SK-N-SH (cell line): ENCODE measurements at regions not wholly inside any gene's neighbourhood (a gene's known extent, or its start where the extent isn't known, plus 50 kb on each side); places are given as distances from the start of the nearest gene placed in this dataset.

Source experiments
- CTCF ChIA-PET: fragments of 300-600, 350-600 bp; formaldehyde crosslinking; extraction: SDS; loops from one replicate; lab custom pipeline; 2021; lab: Yijun Ruan, JAX
- POLR2A ChIA-PET: fragments of 350-600 bp; sonication (Branson Sonifier 250); formaldehyde crosslinking; extraction: SDS; loops from one replicate; lab custom pipeline; 2020; ENCODE audit warnings: antibody characterized with exemption, inconsistent platforms; lab: Yijun Ruan, JAX
- DNase-seq: peaks from one replicate; pipeline ENCODE4 v3.0.0; 2012
- H2AFZ ChIP-seq: fragments of 200-600 bp; sonication (generic); 2 replicates; pipeline ENCODE4 v1.8.1; 2016; ENCODE audit warnings: antibody characterized with exemption, mild to moderate bottlenecking, low read depth
- H3F3A ChIP-seq: fragments of 200-600 bp; sonication (generic); replicated peaks from 2 replicates; pipeline ENCODE3; 2016; ENCODE audit warnings: antibody characterized with exemption, mild to moderate bottlenecking; ENCODE audit not compliant: insufficient read depth
- H3K27ac ChIP-seq, 2 experiments: fragments of 200-500 bp in 1 of 2; fragments of 200-600 bp in 1 of 2; sonication (Bioruptor generic) in 1 of 2; sonication (generic), shearing (Covaris generic) in 1 of 2; 2 replicates each; pipeline versions ENCODE4 v1.5.1 to v1.6.1; 2014 to 2016; ENCODE audit warnings: low read depth in 2 of 2, inconsistent platforms in 1 of 2, low read length in 1 of 2, mild to moderate bottlenecking in 1 of 2, mixed read lengths in 1 of 2
- H3K27me3 ChIP-seq: fragments of 200-600 bp; sonication (generic), shearing (Covaris generic); 2 replicates; pipeline ENCODE4 v1.6.1; 2016; ENCODE audit warnings: mixed run types; ENCODE audit not compliant: insufficient read depth
- H3K36me3 ChIP-seq, 2 experiments: fragments of 200-500 bp in 1 of 2; fragments of 200-600 bp in 1 of 2; sonication (Bioruptor generic) in 1 of 2; sonication (generic) in 1 of 2; replicated peaks in 1 of 2; 2 replicates each; pipeline versions ENCODE3 to v1.5.1; 2014 to 2016; ENCODE audit warnings: low read length in 1 of 2, mild to moderate bottlenecking in 1 of 2; ENCODE audit not compliant: insufficient read depth in 2 of 2, control insufficient read depth in 1 of 2
- H3K4me1 ChIP-seq, 2 experiments: fragments of 200-500 bp in 1 of 2; fragments of 200-600 bp in 1 of 2; sonication (Bioruptor generic) in 1 of 2; sonication (generic), shearing (Covaris generic) in 1 of 2; 2 replicates each; pipeline versions ENCODE4 v1.5.1 to v1.6.1; 2014 to 2016; ENCODE audit warnings: low read depth in 1 of 2, low read length in 1 of 2, mixed run types in 1 of 2; ENCODE audit not compliant: insufficient read depth in 2 of 2, control insufficient read depth in 1 of 2
- H3K4me2 ChIP-seq: fragments of 200-600 bp; sonication (generic), shearing (Covaris generic); 2 replicates; pipeline ENCODE4 v1.6.1; 2017; ENCODE audit warnings: mixed run types
- H3K4me3 ChIP-seq, 2 experiments: fragments of 200-500 bp in 1 of 2; fragments of 200-600 bp in 1 of 2; sonication (Bioruptor generic) in 1 of 2; sonication (generic), shearing (Covaris generic) in 1 of 2; 2 replicates each; pipeline versions ENCODE4 v1.5.1 to v1.8.1; 2014 to 2016; ENCODE audit warnings: low read depth in 2 of 2, inconsistent platforms in 1 of 2, low read length in 1 of 2, mild to moderate bottlenecking in 1 of 2, mixed read lengths in 1 of 2, moderate library complexity in 1 of 2
- H3K79me2 ChIP-seq: fragments of 200-600 bp; sonication (generic); 2 replicates; pipeline ENCODE4 v1.8.1; 2017; ENCODE audit warnings: mild to moderate bottlenecking; ENCODE audit not compliant: insufficient read depth
- H3K9ac ChIP-seq: fragments of 200-600 bp; sonication (generic); 2 replicates; pipeline ENCODE4 v1.6.1; 2017; ENCODE audit warnings: mixed run types
- H3K9me2 ChIP-seq: fragments of 200-600 bp; sonication (generic); 2 replicates; pipeline ENCODE4 v1.6.1; 2017; ENCODE audit warnings: mixed run types
- H3K9me3 ChIP-seq: fragments of 200-600 bp; sonication (generic); 2 replicates; pipeline ENCODE4 v1.6.1; 2017; ENCODE audit warnings: mixed run types, mild to moderate bottlenecking, moderate library complexity
- H4K20me1 ChIP-seq: fragments of 200-600 bp; sonication (generic); 2 replicates; pipeline ENCODE4 v1.6.1; 2017; ENCODE audit warnings: mild to moderate bottlenecking, mixed run types; ENCODE audit not compliant: insufficient read depth
- CHD2 ChIP-seq: fragments of 150-350 bp; IDR thresholded peaks from 2 replicates; pipeline ENCODE4 v1.6.1; 2018; ENCODE audit warnings: low read length; ENCODE audit not compliant: partially characterized antibody
- CTCF ChIP-seq: fragments of 200-600 bp; sonication (generic); IDR thresholded peaks from 2 replicates; pipeline ENCODE4 v1.6.1; 2017; ENCODE audit warnings: antibody characterized with exemption, mild to moderate bottlenecking, moderate library complexity
- ELF1 ChIP-seq: IDR thresholded peaks from 2 replicates; pipeline ENCODE4 v1.4.0; 2012
- EP300 ChIP-seq, 2 experiments: IDR thresholded peaks; 2 replicates each; pipeline versions ENCODE4 v1.4.0 to v1.6.1; 2012; ENCODE audit warnings: borderline replicate concordance in 1 of 2, low read depth in 1 of 2, low read length in 1 of 2
- FOSL2 ChIP-seq: IDR thresholded peaks from 2 replicates; pipeline ENCODE4 v1.4.0; 2012; ENCODE audit warnings: low read depth, mild to moderate bottlenecking, moderate library complexity, borderline replicate concordance
- FOXM1 ChIP-seq: IDR thresholded peaks from 2 replicates; pipeline ENCODE4 v1.4.0; 2012; ENCODE audit warnings: low read depth, mild to moderate bottlenecking
- GABPA ChIP-seq: IDR thresholded peaks from 2 replicates; pipeline ENCODE4 v1.4.0; 2012; ENCODE audit warnings: low read depth, mild to moderate bottlenecking
- GATA2 ChIP-seq: sonication (generic); formaldehyde crosslinking; IDR thresholded peaks from 2 replicates; pipeline ENCODE4 v1.5.0; 2020; ENCODE audit warnings: mild to moderate bottlenecking, missing genetic modification reagents
- JUND ChIP-seq: IDR thresholded peaks from 2 replicates; pipeline ENCODE4 v1.4.0; 2012
- MEF2A ChIP-seq: IDR thresholded peaks from 2 replicates; pipeline ENCODE4 v1.4.0; 2012; ENCODE audit warnings: low read depth, borderline replicate concordance
- MXI1 ChIP-seq: IDR thresholded peaks from 2 replicates; pipeline ENCODE4 v1.6.1; 2012; ENCODE audit warnings: mild to moderate bottlenecking, low read depth, low read length, improper control_type of control experiment
- NFIC ChIP-seq: IDR thresholded peaks from 2 replicates; pipeline ENCODE4 v1.4.0; 2012; ENCODE audit warnings: borderline replicate concordance
- NRF1 ChIP-seq: IDR thresholded peaks from 2 replicates; pipeline ENCODE4 v1.6.1; 2012; ENCODE audit warnings: low read depth, mild to moderate bottlenecking, low read length
- POLR2AphosphoS5 ChIP-seq: IDR thresholded peaks from 2 replicates; pipeline ENCODE4 v1.6.1; 2012; ENCODE audit warnings: low read depth, low read length
- RXRA ChIP-seq: IDR thresholded peaks from 2 replicates; pipeline ENCODE4 v1.4.0; 2012; ENCODE audit warnings: low read depth, mild to moderate bottlenecking, borderline replicate concordance
- WGBS: methylation state at CpG from one replicate; pipeline ENCODE4 v1.1.6; 2017; ENCODE audit warnings: low lambda C conversion rate; 5-methylcytosine and 5-hydroxymethylcytosine counted together
- TF ChIP-seq, protein P1 (sequence below): IDR thresholded peaks from 2 replicates; pipeline ENCODE4 v1.4.0; 2012; ENCODE audit warnings: low read depth
- TF ChIP-seq, protein P2 (sequence below): IDR thresholded peaks from 2 replicates; pipeline ENCODE4 v1.4.0; 2012; ENCODE audit warnings: low read depth, borderline replicate concordance
- TF ChIP-seq, protein P3 (sequence below): IDR thresholded peaks from 2 replicates; pipeline ENCODE4; 2012
- TF ChIP-seq, protein P4 (sequence below): fragments of 150-350 bp; IDR thresholded peaks from 2 replicates; pipeline ENCODE4 v1.6.1; 2016; ENCODE audit warnings: mild to moderate bottlenecking, low read depth, low read length
- TF ChIP-seq, protein P5 (sequence below): IDR thresholded peaks from 2 replicates; pipeline ENCODE4 v1.4.0; 2012; ENCODE audit warnings: low read depth, borderline replicate concordance

DNA sequence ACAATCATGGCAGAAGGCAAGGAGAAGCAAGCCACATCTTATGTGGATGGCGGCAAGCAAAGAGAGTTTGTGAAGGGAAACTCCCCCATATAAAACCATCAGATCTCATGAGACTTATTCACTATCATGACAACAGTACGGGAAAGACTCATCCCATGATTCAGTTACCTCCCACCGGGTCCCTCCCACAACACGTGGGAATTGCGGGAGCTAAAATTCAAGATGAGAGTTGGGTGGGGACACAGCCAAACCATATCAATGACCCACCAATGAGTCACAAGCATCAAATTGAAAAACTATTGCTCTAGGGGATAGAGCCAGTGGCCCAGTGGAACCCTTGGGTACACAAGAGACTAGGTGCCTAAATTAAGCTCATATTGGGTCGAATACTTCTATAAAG lies 157.4 kb downstream of the FBXO15 start:
- no peak for DNase-seq
- POLR2A ChIA-PET, result no interaction called here
- CTCF ChIA-PET, result interaction anchor here (2.4 kb wide), 1 partner anchor 10 kb away, joined by 13 read pairs; no protein-coding TSS in a partner anchor
- Histone ChIP-seq H3K36me3 (no peaks in the 10 kb centered on the region), H4K20me1 (no peaks in the 10 kb centered on the region), H3K4me3 (no peak overlapping the region), H3K9me3 (no peaks in the 10 kb centered on the region), H3K9ac (no peak overlapping the region), H2AFZ (no peak overlapping the region), H3K27me3 (no peaks in the 10 kb centered on the region), H3K9me2 (no peaks in the 10 kb centered on the region), H3F3A (no peaks in the 10 kb centered on the region), H3K4me2 (no peak overlapping the region), H3K79me2 (no peaks in the 10 kb centered on the region), H3K4me1 (no peaks in the 10 kb centered on the region), H3K27ac (no peak overlapping the region)
- WGBS, result 20% methylated on average over 6 of the region's 6 CpGs
- TF ChIP-seq, protein P1, sequence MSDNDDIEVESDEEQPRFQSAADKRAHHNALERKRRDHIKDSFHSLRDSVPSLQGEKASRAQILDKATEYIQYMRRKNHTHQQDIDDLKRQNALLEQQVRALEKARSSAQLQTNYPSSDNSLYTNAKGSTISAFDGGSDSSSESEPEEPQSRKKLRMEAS, result no peak
- TF ChIP-seq GATA2 (CRISPR knock-in tag), result no peak
- no peak for TF ChIP-seq NFIC
- TF ChIP-seq, protein P2, sequence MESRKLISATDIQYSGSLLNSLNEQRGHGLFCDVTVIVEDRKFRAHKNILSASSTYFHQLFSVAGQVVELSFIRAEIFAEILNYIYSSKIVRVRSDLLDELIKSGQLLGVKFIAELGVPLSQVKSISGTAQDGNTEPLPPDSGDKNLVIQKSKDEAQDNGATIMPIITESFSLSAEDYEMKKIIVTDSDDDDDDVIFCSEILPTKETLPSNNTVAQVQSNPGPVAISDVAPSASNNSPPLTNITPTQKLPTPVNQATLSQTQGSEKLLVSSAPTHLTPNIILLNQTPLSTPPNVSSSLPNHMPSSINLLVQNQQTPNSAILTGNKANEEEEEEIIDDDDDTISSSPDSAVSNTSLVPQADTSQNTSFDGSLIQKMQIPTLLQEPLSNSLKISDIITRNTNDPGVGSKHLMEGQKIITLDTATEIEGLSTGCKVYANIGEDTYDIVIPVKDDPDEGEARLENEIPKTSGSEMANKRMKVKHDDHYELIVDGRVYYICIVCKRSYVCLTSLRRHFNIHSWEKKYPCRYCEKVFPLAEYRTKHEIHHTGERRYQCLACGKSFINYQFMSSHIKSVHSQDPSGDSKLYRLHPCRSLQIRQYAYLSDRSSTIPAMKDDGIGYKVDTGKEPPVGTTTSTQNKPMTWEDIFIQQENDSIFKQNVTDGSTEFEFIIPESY, result no peak
- no peak for TF ChIP-seq FOSL2
- TF ChIP-seq EP300 (IDR thresholded peaks at IDR 0.05; ENCODE audit: borderline replicate concordance in 1 of 2, low read depth in 1 of 2, low read length in 1 of 2), result no peak
- no peak for TF ChIP-seq CTCF
- no peak for TF ChIP-seq RXRA
- TF ChIP-seq, protein P3, sequence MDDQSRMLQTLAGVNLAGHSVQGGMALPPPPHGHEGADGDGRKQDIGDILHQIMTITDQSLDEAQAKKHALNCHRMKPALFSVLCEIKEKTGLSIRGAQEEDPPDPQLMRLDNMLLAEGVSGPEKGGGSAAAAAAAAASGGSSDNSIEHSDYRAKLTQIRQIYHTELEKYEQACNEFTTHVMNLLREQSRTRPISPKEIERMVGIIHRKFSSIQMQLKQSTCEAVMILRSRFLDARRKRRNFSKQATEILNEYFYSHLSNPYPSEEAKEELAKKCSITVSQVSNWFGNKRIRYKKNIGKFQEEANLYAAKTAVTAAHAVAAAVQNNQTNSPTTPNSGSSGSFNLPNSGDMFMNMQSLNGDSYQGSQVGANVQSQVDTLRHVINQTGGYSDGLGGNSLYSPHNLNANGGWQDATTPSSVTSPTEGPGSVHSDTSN, result no peak
- TF ChIP-seq JUND, result no peak
- TF ChIP-seq POLR2AphosphoS5, result no peak
- no peak for TF ChIP-seq GABPA
- TF ChIP-seq FOXM1, result no peak
- TF ChIP-seq MEF2A, result no peak
- TF ChIP-seq MXI1, result no peak
- no peak for TF ChIP-seq NRF1
- TF ChIP-seq ELF1, result no peak
- no peak for TF ChIP-seq CHD2
- TF ChIP-seq, protein P4, sequence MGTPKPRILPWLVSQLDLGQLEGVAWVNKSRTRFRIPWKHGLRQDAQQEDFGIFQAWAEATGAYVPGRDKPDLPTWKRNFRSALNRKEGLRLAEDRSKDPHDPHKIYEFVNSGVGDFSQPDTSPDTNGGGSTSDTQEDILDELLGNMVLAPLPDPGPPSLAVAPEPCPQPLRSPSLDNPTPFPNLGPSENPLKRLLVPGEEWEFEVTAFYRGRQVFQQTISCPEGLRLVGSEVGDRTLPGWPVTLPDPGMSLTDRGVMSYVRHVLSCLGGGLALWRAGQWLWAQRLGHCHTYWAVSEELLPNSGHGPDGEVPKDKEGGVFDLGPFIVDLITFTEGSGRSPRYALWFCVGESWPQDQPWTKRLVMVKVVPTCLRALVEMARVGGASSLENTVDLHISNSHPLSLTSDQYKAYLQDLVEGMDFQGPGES, result no peak
- TF ChIP-seq, protein P5, sequence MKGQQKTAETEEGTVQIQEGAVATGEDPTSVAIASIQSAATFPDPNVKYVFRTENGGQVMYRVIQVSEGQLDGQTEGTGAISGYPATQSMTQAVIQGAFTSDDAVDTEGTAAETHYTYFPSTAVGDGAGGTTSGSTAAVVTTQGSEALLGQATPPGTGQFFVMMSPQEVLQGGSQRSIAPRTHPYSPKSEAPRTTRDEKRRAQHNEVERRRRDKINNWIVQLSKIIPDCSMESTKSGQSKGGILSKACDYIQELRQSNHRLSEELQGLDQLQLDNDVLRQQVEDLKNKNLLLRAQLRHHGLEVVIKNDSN, result no peak
